ENCODE measurements at regions not wholly inside any gene's neighbourhood (a gene's known extent, or its start where the extent isn't known, plus 50 kb on each side); places are given as distances from the start of the nearest gene placed in this dataset.

GRCh38 chr15:70258369-70259027 lies 160.8 kb upstream of the TLE3 start:
- TF ChIP-seq POLR2A (IDR thresholded peaks at IDR 0.05; ENCODE audit: low read depth, low read length), result no peak
- no peak for TF ChIP-seq USF2 (IDR thresholded peaks at IDR 0.05; ENCODE audit: low read depth, low read length)
- TF ChIP-seq CTCF (conservative IDR thresholded peaks at IDR 0.05; ENCODE audit: low read depth, low read length), result no peak
